Karpas-422 (cell line): ENCODE measurements at regions not wholly inside any gene's neighbourhood (a gene's known extent, or its start where the extent isn't known, plus 50 kb on each side); places are given as distances from the start of the nearest gene placed in this dataset.

Experiments used
- DNase-seq: peaks from one replicate; pipeline ENCODE4 v3.0.0-alpha.2; 2015
- H2AFZ ChIP-seq: fragments of 200-600 bp; sonication (generic); 2 replicates; pipeline ENCODE4 v1.6.1; 2014; ENCODE audit warnings: antibody characterized with exemption, low read length, mixed read lengths
- H3K27ac ChIP-seq: fragments of 200-600 bp; sonication (generic); 2 replicates; pipeline ENCODE4 v1.5.1; 2014; ENCODE audit warnings: mild to moderate bottlenecking, low read length, moderate library complexity
- H3K27me3 ChIP-seq: fragments of 200-600 bp; sonication (generic); 2 replicates; pipeline ENCODE4 v1.6.1; 2014; ENCODE audit warnings: low read length, mixed read lengths
- H3K36me3 ChIP-seq: fragments of 200-600 bp; sonication (generic); 2 replicates; pipeline ENCODE4 v1.6.1; 2014; ENCODE audit warnings: low read length, mixed read lengths; ENCODE audit not compliant: insufficient read depth
- H3K4me1 ChIP-seq: fragments of 200-600 bp; sonication (generic); 2 replicates; pipeline ENCODE4 v1.6.1; 2014; ENCODE audit warnings: mild to moderate bottlenecking, low read length, mixed read lengths
- H3K4me2 ChIP-seq: fragments of 200-600 bp; sonication (generic); 2 replicates; pipeline ENCODE4 v1.6.1; 2014; ENCODE audit warnings: low read length, low read depth, mild to moderate bottlenecking; ENCODE audit not compliant: poor library complexity, severe bottlenecking
- H3K4me3 ChIP-seq: fragments of 200-600 bp; sonication (generic); 2 replicates; pipeline ENCODE4 v1.5.1; 2014; ENCODE audit warnings: mild to moderate bottlenecking, antibody characterized with exemption, low read length, mixed read lengths
- H3K79me2 ChIP-seq: fragments of 200-600 bp; sonication (generic); 2 replicates; pipeline ENCODE4 v1.6.1; 2014; ENCODE audit warnings: mild to moderate bottlenecking, low read length, mixed read lengths
- H3K9ac ChIP-seq: fragments of 200-600 bp; sonication (generic); 2 replicates; pipeline ENCODE4 v1.6.0; 2014; ENCODE audit warnings: low read length
- H3K9me2 ChIP-seq: fragments of 200-600 bp; sonication (generic), shearing (Covaris generic); replicated peaks from 2 replicates; pipeline ENCODE4 v1.6.0; 2014; ENCODE audit warnings: mild to moderate bottlenecking, low read length, moderate library complexity; ENCODE audit not compliant: insufficient read depth
- H3K9me3 ChIP-seq: fragments of 300-700, 200-600 bp; sonication (generic); 2 replicates; pipeline ENCODE4 v1.6.1; 2014; ENCODE audit warnings: low read length, mixed read lengths
- H4K20me1 ChIP-seq: fragments of 200-600 bp; sonication (generic); 2 replicates; pipeline ENCODE4 v1.6.1; 2014; ENCODE audit warnings: mild to moderate bottlenecking, antibody characterized with exemption, low read length, low read depth; ENCODE audit not compliant: insufficient read depth

DNA sequence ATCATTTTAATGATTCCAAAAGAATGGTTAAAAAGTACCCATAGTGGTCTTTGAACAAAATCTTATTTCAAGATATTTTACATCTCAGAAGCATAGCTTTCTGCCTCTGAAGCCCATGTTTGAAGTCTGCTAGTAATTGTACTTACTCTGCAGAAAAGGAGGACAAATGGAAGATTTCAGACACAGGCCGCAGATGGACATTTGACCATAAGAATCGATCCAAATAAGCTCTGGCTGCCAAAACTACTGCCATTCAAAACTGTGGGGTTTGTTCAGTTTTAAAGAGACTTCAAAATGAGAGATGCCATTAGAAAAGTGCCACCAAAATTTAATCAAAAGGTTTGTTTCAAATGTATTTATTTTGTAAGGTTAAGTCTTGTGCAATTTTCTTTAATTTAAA lies 306.7 kb downstream of the DTWD2 start:
- no peak overlapping the region for H3K9ac ChIP-seq
- no peak overlapping the region for H2AFZ ChIP-seq
- no peaks in the 10 kb centered on the region for H3K4me1 ChIP-seq
- H3K9me3 ChIP-seq = no peaks in the 10 kb centered on the region
- H3K36me3 ChIP-seq = no peaks in the 10 kb centered on the region
- H3K79me2 ChIP-seq = no peaks in the 10 kb centered on the region
- no peak overlapping the region for H3K4me3 ChIP-seq
- no peaks in the 10 kb centered on the region for H4K20me1 ChIP-seq
- DNase-seq = no peak
- no peaks in the 10 kb centered on the region for H3K27me3 ChIP-seq
- H3K9me2 ChIP-seq = no peaks in the 10 kb centered on the region
- H3K4me2 ChIP-seq = no peak overlapping the region
- no peak overlapping the region for H3K27ac ChIP-seq

DNA sequence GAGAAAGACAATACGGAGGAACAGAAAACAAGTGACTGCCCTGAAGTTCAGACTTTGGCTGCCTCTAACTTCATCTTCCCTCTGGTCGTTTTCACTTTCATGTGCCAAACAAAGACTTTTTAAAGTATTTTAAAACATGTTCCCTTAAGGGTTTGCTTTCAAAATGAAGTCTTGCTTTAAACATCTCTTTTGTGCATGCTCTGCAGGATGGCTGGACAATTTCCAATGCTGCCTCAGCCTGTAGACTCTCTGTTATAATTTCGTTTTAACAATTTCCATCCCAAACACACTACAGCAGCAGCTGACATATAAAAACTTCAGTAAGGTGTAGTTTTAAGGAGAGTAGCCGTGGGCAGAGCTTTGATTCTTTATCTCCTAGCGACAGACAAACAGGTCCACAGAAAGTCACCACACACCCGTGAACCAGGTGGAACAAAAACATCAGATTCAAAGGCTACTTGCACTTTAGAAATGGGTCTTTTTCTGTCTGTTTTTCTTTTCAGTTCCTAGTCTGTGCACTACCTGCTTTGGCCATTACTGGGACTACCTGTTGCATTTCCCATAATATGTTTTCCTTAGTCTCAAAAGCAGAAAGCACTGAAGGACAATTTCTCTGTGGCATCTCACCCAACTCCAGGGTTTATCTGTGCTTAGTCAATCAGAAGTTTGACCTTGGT lies 308.9 kb downstream of the DTWD2 start:
- no peaks in the 10 kb centered on the region for H3K27me3 ChIP-seq
- H3K4me3 ChIP-seq = no peak overlapping the region
- no peak overlapping the region for H2AFZ ChIP-seq
- H3K4me2 ChIP-seq = no peak overlapping the region
- no peaks in the 10 kb centered on the region for H3K79me2 ChIP-seq
- H3K9ac ChIP-seq = no peak overlapping the region
- no peaks in the 10 kb centered on the region for H3K9me2 ChIP-seq
- H4K20me1 ChIP-seq = no peaks in the 10 kb centered on the region
- no peaks in the 10 kb centered on the region for H3K36me3 ChIP-seq
- no peak for DNase-seq
- H3K9me3 ChIP-seq = no peaks in the 10 kb centered on the region
- H3K27ac ChIP-seq = no peak overlapping the region
- no peaks in the 10 kb centered on the region for H3K4me1 ChIP-seq

DNA sequence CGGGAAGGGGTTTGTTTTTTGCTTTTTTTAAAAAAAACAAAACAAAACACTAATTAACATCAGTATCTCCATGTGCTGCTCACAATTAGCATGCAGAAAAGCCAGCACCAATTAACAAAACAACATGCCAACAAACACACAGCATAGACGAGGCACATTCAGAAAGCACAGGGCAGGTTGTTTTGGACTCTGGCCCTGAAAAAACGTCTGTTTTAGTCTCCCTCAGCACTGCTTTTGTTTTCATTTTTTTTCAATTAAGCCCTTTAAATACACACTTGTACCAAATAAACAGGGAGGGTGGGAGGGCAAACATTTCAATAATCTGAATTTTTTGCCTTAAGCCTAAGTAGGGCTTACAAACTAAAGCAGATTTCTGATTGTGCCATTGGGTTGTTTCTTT lies 309.6 kb downstream of the DTWD2 start:
- H3K9ac ChIP-seq = no peak overlapping the region
- no peaks in the 10 kb centered on the region for H4K20me1 ChIP-seq
- no peaks in the 10 kb centered on the region for H3K9me3 ChIP-seq
- no peak for DNase-seq
- no peaks in the 10 kb centered on the region for H3K36me3 ChIP-seq
- no peak overlapping the region for H3K27ac ChIP-seq
- no peak overlapping the region for H2AFZ ChIP-seq
- H3K79me2 ChIP-seq = no peaks in the 10 kb centered on the region
- H3K27me3 ChIP-seq = no peaks in the 10 kb centered on the region
- no peak overlapping the region for H3K4me3 ChIP-seq
- no peak overlapping the region for H3K4me2 ChIP-seq
- no peaks in the 10 kb centered on the region for H3K9me2 ChIP-seq
- no peaks in the 10 kb centered on the region for H3K4me1 ChIP-seq

DNA sequence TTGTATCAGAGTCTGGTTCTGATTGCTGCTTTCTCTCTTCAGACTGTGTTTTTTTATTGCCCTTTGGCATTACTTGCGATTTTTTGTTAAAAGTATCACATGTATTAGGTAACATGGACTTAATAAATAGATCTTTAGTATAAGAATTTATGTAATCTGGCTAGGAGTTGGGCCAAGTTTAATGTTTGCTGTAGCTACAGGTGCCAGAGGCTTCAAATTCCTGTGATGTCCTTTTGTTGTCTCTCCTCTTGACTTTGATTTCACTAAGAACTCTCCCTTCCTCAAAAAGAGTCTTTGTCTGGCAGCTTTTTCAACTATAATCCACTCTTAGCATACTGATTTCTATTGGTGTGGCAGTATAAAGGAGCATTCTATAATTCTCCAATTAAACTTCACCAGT lies 313.1 kb downstream of the DTWD2 start:
- Histone ChIP-seq H4K20me1 (no peaks in the 10 kb centered on the region), H2AFZ (no peak overlapping the region), H3K36me3 (no peaks in the 10 kb centered on the region), H3K9ac (no peak overlapping the region), H3K4me1 (no peaks in the 10 kb centered on the region), H3K79me2 (no peaks in the 10 kb centered on the region), H3K27me3 (no peaks in the 10 kb centered on the region), H3K4me2 (no peak overlapping the region), H3K4me3 (no peak overlapping the region), H3K9me3 (no peaks in the 10 kb centered on the region), H3K9me2 (no peaks in the 10 kb centered on the region), H3K27ac (no peak overlapping the region)
- no peak for DNase-seq

DNA sequence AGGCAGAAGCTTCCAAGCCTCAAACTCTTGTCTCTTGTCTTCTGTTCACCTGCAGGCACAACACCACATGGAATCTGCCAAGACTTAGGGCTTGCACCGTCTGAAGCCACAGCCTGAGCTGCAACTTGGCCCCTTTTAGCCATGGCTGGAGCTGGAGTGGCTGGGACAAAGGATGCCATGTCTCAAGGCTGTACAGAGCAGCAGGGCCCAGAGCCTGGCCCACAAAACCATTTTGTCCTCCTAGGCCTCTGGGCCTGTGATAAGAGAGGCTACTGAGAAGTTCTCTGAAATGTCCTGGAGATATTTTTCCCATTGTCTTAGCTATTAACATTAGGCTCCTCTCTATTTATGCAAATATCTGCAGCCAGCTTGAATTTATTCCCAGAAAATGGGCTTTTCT lies 330.8 kb downstream of the DTWD2 start:
- DNase-seq = no peak
- no peaks in the 10 kb centered on the region for H3K4me1 ChIP-seq
- H3K27ac ChIP-seq = no peak overlapping the region
- H4K20me1 ChIP-seq = no peaks in the 10 kb centered on the region
- no peak overlapping the region for H3K4me3 ChIP-seq
- peaks cover 7% of the 10 kb centered on the region; the same call in 1 of the 2 replicates for H3K9me3 ChIP-seq
- H3K36me3 ChIP-seq = no peaks in the 10 kb centered on the region
- H3K27me3 ChIP-seq = no peaks in the 10 kb centered on the region
- no peaks in the 10 kb centered on the region for H3K9me2 ChIP-seq
- H2AFZ ChIP-seq = no peak overlapping the region
- no peak overlapping the region for H3K9ac ChIP-seq
- no peaks in the 10 kb centered on the region for H3K79me2 ChIP-seq
- H3K4me2 ChIP-seq = no peak overlapping the region

DNA sequence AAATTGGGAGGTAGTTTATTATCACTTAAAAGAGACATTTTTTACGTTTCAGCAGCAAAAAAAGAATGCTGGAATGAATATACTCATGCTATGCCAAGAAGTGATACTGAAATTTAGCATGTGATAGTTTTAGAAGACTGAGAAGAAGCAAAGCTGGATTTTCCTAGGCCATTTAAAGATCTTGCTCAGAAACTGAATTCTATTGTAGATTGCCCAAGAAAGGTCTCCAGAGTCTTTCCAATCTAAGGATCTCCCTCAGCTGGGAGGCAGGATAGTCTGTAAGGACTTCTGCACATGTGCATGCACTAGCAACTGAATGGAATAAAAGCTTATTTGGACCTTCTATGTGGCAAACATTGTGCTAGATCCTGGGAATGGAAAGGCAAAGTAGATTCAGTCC lies 334.5 kb downstream of the DTWD2 start:
- no peaks in the 10 kb centered on the region for H3K4me1 ChIP-seq
- no peak overlapping the region for H3K9ac ChIP-seq
- DNase-seq = no peak
- H3K79me2 ChIP-seq = no peaks in the 10 kb centered on the region
- H3K4me3 ChIP-seq = no peak overlapping the region
- H3K9me2 ChIP-seq = no peaks in the 10 kb centered on the region
- H3K27me3 ChIP-seq = no peaks in the 10 kb centered on the region
- peaks cover 7% of the 10 kb centered on the region; the same call in 1 of the 2 replicates for H3K9me3 ChIP-seq
- H3K4me2 ChIP-seq = no peak overlapping the region
- no peaks in the 10 kb centered on the region for H3K36me3 ChIP-seq
- no peaks in the 10 kb centered on the region for H4K20me1 ChIP-seq
- H2AFZ ChIP-seq = no peak overlapping the region
- H3K27ac ChIP-seq = no peak overlapping the region

DNA sequence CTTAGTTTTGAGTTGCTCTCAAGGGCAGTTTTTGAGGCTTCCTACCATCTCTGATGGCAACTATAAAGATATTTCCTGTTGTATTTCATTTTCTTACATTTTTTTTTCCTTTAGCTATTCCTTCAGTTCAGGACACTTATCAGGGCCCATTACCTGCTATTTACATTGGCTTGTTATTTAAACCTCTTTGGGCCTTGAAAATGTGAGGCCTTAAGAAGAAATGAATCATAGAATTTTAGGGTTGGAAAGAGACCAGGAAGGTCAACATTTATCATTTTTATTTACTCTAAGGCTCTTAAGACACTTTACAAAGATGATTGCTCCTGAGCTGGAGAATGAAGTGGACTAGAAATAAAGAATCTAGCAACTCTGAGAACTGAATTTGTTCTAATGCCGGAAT lies 335.2 kb downstream of the DTWD2 start:
- DNase-seq = no peak
- Histone ChIP-seq H3K79me2 (no peaks in the 10 kb centered on the region), H4K20me1 (no peaks in the 10 kb centered on the region), H3K36me3 (no peaks in the 10 kb centered on the region), H2AFZ (no peak overlapping the region), H3K4me1 (no peaks in the 10 kb centered on the region), H3K9me2 (no peaks in the 10 kb centered on the region), H3K27me3 (no peaks in the 10 kb centered on the region), H3K9ac (no peak overlapping the region), H3K9me3 (peaks cover 2% of the 10 kb centered on the region; the same call in 1 of the 2 replicates), H3K4me2 (no peak overlapping the region), H3K4me3 (no peak overlapping the region), H3K27ac (no peak overlapping the region)

DNA sequence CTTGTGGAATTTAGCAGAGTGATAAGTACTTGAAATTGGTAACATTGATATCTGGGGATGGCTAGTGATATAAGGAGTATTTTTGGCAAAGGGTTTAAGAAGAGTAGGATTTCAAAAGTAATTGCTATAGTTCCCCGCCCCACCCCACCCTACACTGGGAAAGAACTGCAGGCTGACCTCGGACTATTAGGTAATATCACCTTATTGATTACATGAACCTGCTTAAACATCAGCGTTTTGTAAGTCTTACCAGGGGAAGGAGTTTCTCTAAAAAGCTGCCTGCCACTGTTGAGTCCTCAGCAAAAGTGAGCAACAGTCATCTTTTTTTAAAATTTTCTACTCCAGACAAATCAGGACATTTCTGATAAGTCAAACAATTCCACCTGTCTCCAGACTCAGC lies 337.3 kb downstream of the DTWD2 start:
- no peaks in the 10 kb centered on the region for H3K4me1 ChIP-seq
- no peak overlapping the region for H3K9ac ChIP-seq
- no peaks in the 10 kb centered on the region for H4K20me1 ChIP-seq
- no peaks in the 10 kb centered on the region for H3K36me3 ChIP-seq
- no peaks in the 10 kb centered on the region for H3K9me2 ChIP-seq
- no peak overlapping the region for H3K27ac ChIP-seq
- H2AFZ ChIP-seq = no peak overlapping the region
- H3K4me2 ChIP-seq = no peak overlapping the region
- H3K9me3 ChIP-seq = no peaks in the 10 kb centered on the region
- no peak for DNase-seq
- H3K27me3 ChIP-seq = no peaks in the 10 kb centered on the region
- H3K4me3 ChIP-seq = no peak overlapping the region
- no peaks in the 10 kb centered on the region for H3K79me2 ChIP-seq

DNA sequence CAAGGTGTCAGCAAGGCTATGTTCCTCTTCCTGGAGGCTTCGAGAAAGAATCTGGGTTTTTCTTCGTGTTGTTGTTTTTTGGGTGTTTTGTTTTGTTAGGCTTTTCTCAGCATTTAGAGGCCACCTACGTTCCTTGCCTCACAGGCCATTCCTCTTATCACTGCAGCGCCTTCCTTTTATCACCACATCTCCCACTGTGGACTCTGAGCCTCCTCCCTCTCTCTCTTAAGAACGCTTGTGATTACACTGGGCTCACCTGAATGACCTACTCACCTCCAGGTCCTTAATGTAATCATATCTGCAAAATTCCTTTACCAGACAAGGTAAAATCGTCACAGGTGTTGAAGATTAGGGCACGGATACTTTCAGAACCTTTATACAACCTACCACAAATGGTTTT lies 340.8 kb downstream of the DTWD2 start:
- H3K36me3 ChIP-seq = no peaks in the 10 kb centered on the region
- H3K9ac ChIP-seq = no peak overlapping the region
- no peak overlapping the region for H3K4me3 ChIP-seq
- H3K27ac ChIP-seq = no peak overlapping the region
- DNase-seq = no peak
- H3K9me3 ChIP-seq = no peaks in the 10 kb centered on the region
- no peak overlapping the region for H2AFZ ChIP-seq
- no peaks in the 10 kb centered on the region for H4K20me1 ChIP-seq
- H3K4me2 ChIP-seq = no peak overlapping the region
- H3K9me2 ChIP-seq = no peaks in the 10 kb centered on the region
- no peaks in the 10 kb centered on the region for H3K79me2 ChIP-seq
- H3K27me3 ChIP-seq = no peaks in the 10 kb centered on the region
- no peaks in the 10 kb centered on the region for H3K4me1 ChIP-seq
